HCT116 (cell line): ENCODE measurements at regions not wholly inside any gene's neighbourhood (a gene's known extent, or its start where the extent isn't known, plus 50 kb on each side); places are given as distances from the start of the nearest gene placed in this dataset.

Experiments used
- ATAC-seq: fragments of 200-7000 bp; cut with Tn5 transposase; 2 replicates; pipeline ENCODE4 v1.9.1; 2020; ENCODE audit warnings: mild to moderate bottlenecking, moderate library complexity
- BruUV-seq: library from RNA; stranded (reverse); fragments of 400-500 nt; replicated peaks from 2 replicates; lab custom pipeline; 2021; lab: Mats Ljungman, UMichigan
- CTCF ChIA-PET: fragments of 300-600 bp; sonication (Branson Sonifier 250); formaldehyde crosslinking; loops from one replicate; lab custom pipeline; 2021; ENCODE audit warnings: antibody characterized with exemption; lab: Charles Lee
- POLR2A ChIA-PET: fragments of 300-600, 350-600 bp; sonication (Branson Sonifier 250); formaldehyde crosslinking; loops from one replicate; lab custom pipeline; 2021; ENCODE audit warnings: antibody characterized with exemption; lab: Charles Lee
- RAD21 ChIA-PET, 2 experiments: fragments of 300-600 bp; sonication (Branson Sonifier 250); formaldehyde crosslinking; loops; one replicate each; lab custom pipeline; 2023; ENCODE audit warnings: low total read pairs in 2 of 2; ENCODE audit not compliant: uncharacterized antibody in 2 of 2, unreplicated experiment in 2 of 2, low non-redundant PET in 1 of 2; lab: Charles Lee
- DNase-seq: peaks from one replicate; pipeline ENCODE4 v3.0.0-alpha.2; 2010; ENCODE audit warnings: low read depth, low spot score
- H2AFZ ChIP-seq: fragments of 200-600 bp; shearing (Covaris generic), sonication (generic); 2 replicates; pipeline ENCODE4 v1.6.1; 2017; ENCODE audit warnings: low read depth, mixed run types, mixed read lengths, antibody characterized with exemption, low read length; ENCODE audit not compliant: poor library complexity, severe bottlenecking
- H3K27ac ChIP-seq: 2 replicates; pipeline ENCODE4 v1.5.1; 2012; ENCODE audit warnings: low read depth, low read length
- H3K27me3 ChIP-seq: fragments of 200-600 bp; sonication (generic); 2 replicates; pipeline ENCODE4 v1.6.1; 2016; ENCODE audit warnings: mixed run types, low read length, mixed read lengths; ENCODE audit not compliant: insufficient read depth
- H3K36me3 ChIP-seq, 2 experiments: fragments of 200-500 bp in 1 of 2; fragments of 200-600 bp in 1 of 2; sonication (Bioruptor generic) in 1 of 2; sonication (generic) in 1 of 2; 2 replicates each; pipeline versions ENCODE4 v1.5.1 to v1.6.1; 2014 to 2016; ENCODE audit warnings: low read length in 2 of 2, inconsistent platforms in 1 of 2, mixed read lengths in 1 of 2, mixed run types in 1 of 2; ENCODE audit not compliant: insufficient read depth in 2 of 2, control insufficient read depth in 1 of 2
- H3K4me1 ChIP-seq, 2 experiments: fragments of 200-600 bp in 1 of 2; sonication (generic) in 1 of 2; 2 replicates each; pipeline versions ENCODE4 v1.5.1 to v1.6.1; 2012 to 2017; ENCODE audit warnings: low read length in 2 of 2, inconsistent platforms in 1 of 2, mild to moderate bottlenecking in 1 of 2, mixed read lengths in 1 of 2, mixed run types in 1 of 2, moderate library complexity in 1 of 2; ENCODE audit not compliant: insufficient read depth in 2 of 2, control insufficient read depth in 1 of 2
- H3K4me2 ChIP-seq: fragments of 200-600 bp; sonication (generic); 2 replicates; pipeline ENCODE4 v1.6.1; 2017; ENCODE audit warnings: mixed run types, low read length, mixed read lengths
- H3K4me3 ChIP-seq, 2 experiments: fragments of 200-600 bp in 1 of 2; sonication (generic) in 1 of 2; replicated peaks in 1 of 2; 2 replicates each; pipeline ENCODE4 v1.5.1; 2011 to 2016; ENCODE audit warnings: low read length in 2 of 2, control low read depth in 1 of 2, low read depth in 1 of 2, mild to moderate bottlenecking in 1 of 2, mixed read lengths in 1 of 2, mixed run types in 1 of 2
- H3K79me2 ChIP-seq: fragments of 200-600 bp; sonication (generic); 2 replicates; pipeline ENCODE4 v1.6.1; 2017; ENCODE audit warnings: mild to moderate bottlenecking, mixed run types, low read length, moderate library complexity, mixed read lengths; ENCODE audit not compliant: insufficient read depth
- H3K9ac ChIP-seq: fragments of 200-600 bp; sonication (generic); 2 replicates; pipeline ENCODE4 v1.6.1; 2016; ENCODE audit warnings: low read length, mixed read lengths
- H3K9me2 ChIP-seq: fragments of 200-600 bp; sonication (generic), shearing (Covaris generic); 2 replicates; pipeline ENCODE4 v1.6.1; 2017; ENCODE audit warnings: mixed run types, mild to moderate bottlenecking, moderate library complexity; ENCODE audit not compliant: insufficient read depth
- H3K9me3 ChIP-seq, 2 experiments: fragments of 200-500 bp in 1 of 2; fragments of 200-600 bp in 1 of 2; sonication (Bioruptor generic) in 1 of 2; sonication (generic) in 1 of 2; 2 replicates each; pipeline ENCODE4 v1.6.1; 2014 to 2017; ENCODE audit warnings: low read length in 2 of 2, mixed read lengths in 2 of 2, inconsistent platforms in 1 of 2, low read depth in 1 of 2, mild to moderate bottlenecking in 1 of 2, mixed run types in 1 of 2, moderate library complexity in 1 of 2; ENCODE audit not compliant: control insufficient read depth in 1 of 2, insufficient read depth in 1 of 2
- H4K20me1 ChIP-seq: fragments of 200-600 bp; sonication (generic), shearing (Covaris generic); 2 replicates; pipeline ENCODE4 v1.6.1; 2017; ENCODE audit warnings: mixed run types, mild to moderate bottlenecking, moderate library complexity; ENCODE audit not compliant: insufficient read depth
- CEBPB ChIP-seq: IDR thresholded peaks from 2 replicates; pipeline ENCODE4 v1.6.1; 2012; ENCODE audit warnings: low read depth
- EGR1 ChIP-seq: IDR thresholded peaks from 2 replicates; pipeline ENCODE4 v1.6.1; 2012; ENCODE audit warnings: low read depth
- EZH2 ChIP-seq: fragments of 200-600 bp; sonication (generic); IDR thresholded peaks from 2 replicates; pipeline ENCODE4 v1.6.1; 2017; ENCODE audit warnings: antibody characterized with exemption, mixed run types
- EZH2phosphoT487 ChIP-seq: fragments of 200-600 bp; IDR thresholded peaks from 2 replicates; pipeline ENCODE4 v1.6.1; 2018; ENCODE audit warnings: antibody characterized with exemption, borderline replicate concordance
- FOSL1 ChIP-seq: IDR thresholded peaks from 2 replicates; pipeline ENCODE4 v1.6.1; 2012; ENCODE audit warnings: low read depth
- POLR2A ChIP-seq: IDR thresholded peaks from 2 replicates; pipeline ENCODE4 v1.7.0; 2011; ENCODE audit warnings: borderline replicate concordance; ENCODE audit not compliant: insufficient read depth, insufficient read length; ENCODE audit errors: extremely low read depth
- POLR2AphosphoS5 ChIP-seq: IDR thresholded peaks from 2 replicates; pipeline ENCODE4 v1.6.1; 2011; ENCODE audit warnings: mild to moderate bottlenecking, low read depth, low read length, moderate library complexity
- RAD21 ChIP-seq: IDR thresholded peaks from 2 replicates; pipeline ENCODE4 v1.6.1; 2012; ENCODE audit warnings: low read depth, mild to moderate bottlenecking
- SIN3A ChIP-seq: IDR thresholded peaks from 2 replicates; pipeline ENCODE4 v1.6.1; 2012; ENCODE audit warnings: low read depth
- SRF ChIP-seq: IDR thresholded peaks from 2 replicates; pipeline ENCODE4 v1.6.1; 2012; ENCODE audit warnings: low read depth
- intact Hi-C: fragments of 100-400 bp; cut with micrococcal nuclease; formaldehyde crosslinking; loops from 2 replicates; pipeline ENCODE4 v1.10.0; 2022
- TF ChIP-seq, protein P1 (sequence below): IDR thresholded peaks from 2 replicates; pipeline ENCODE4 v1.6.1; 2011; ENCODE audit warnings: mild to moderate bottlenecking, low read length, moderate library complexity; ENCODE audit not compliant: insufficient replicate concordance; ENCODE audit errors: extremely low read depth
- TF ChIP-seq, protein P2 (sequence below): IDR thresholded peaks from 2 replicates; pipeline ENCODE4 v1.6.1; 2012; ENCODE audit warnings: low read depth
- TF ChIP-seq, protein P3 (sequence below): IDR thresholded peaks from 2 replicates; pipeline ENCODE4 v1.6.1; 2012
- TF ChIP-seq, protein P4 (sequence below), 3 experiments: fragments of 200-600 bp in 1 of 3; sonication (generic) in 1 of 3; IDR thresholded peaks in 2 of 3; conservative IDR thresholded peaks in 1 of 3; 2 replicates each; pipeline ENCODE4 v1.5.1; 2012 to 2017; ENCODE audit warnings: low read depth in 2 of 3, low read length in 2 of 3, antibody characterized with exemption in 1 of 3, borderline replicate concordance in 1 of 3, control low read depth in 1 of 3, mild to moderate bottlenecking in 1 of 3, mixed read lengths in 1 of 3, mixed run types in 1 of 3, moderate library complexity in 1 of 3; ENCODE audit not compliant: insufficient read depth in 1 of 3
- TF ChIP-seq, protein P5 (sequence below): IDR thresholded peaks from 2 replicates; pipeline ENCODE4 v1.6.1; 2012

DNA sequence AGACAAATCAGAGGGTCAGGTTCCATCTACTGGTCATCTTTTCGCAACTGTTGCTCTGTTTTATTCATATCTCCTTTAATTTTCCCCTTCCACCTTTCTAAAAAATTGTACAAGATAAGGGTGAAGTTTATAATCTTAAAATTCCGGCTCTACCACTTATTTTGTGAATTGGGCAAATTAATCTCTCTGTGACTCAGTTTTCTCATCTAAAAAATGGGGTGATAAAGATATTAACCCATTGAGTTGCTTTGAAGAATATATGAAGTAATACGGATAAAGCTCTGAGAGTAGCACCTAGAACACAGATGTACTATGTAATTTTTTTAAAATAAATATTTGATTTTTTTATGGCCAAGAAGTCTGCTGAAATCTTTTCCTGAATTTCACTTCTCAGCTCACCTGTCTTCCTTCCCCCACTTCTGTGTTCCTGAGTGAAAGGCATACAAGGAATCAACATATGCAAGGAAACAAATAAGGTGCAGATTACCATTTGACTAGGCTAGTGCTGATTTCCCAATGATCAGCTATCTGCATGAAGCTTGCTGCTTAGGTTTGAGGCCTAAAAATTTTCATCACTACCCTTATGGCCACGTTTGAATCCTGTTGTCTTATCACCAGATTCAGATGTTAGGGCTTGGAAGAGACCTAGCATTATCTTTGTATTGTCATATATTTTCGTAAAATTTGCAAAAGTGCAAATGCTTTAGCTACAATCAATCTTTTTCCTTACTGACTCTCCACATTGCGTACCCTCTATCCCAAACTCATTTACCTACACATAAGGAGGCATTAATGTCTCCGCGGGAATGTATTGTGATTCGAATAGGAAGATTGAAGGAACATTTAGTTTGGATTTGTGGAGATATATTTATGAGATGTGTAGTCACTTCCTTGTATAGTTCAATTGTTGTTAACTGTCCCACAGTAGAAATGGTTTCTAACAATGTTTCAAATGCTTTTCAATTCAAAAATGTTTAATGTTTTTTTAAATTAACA lies 718.3 kb upstream of the PTBP2 start:
- no peak overlapping the region for H2AFZ ChIP-seq

More for the DNA sequence above, 718.3 kb upstream of the PTBP2 start:
- POLR2A ChIA-PET: no interaction called here
- TF ChIP-seq, protein P1, sequence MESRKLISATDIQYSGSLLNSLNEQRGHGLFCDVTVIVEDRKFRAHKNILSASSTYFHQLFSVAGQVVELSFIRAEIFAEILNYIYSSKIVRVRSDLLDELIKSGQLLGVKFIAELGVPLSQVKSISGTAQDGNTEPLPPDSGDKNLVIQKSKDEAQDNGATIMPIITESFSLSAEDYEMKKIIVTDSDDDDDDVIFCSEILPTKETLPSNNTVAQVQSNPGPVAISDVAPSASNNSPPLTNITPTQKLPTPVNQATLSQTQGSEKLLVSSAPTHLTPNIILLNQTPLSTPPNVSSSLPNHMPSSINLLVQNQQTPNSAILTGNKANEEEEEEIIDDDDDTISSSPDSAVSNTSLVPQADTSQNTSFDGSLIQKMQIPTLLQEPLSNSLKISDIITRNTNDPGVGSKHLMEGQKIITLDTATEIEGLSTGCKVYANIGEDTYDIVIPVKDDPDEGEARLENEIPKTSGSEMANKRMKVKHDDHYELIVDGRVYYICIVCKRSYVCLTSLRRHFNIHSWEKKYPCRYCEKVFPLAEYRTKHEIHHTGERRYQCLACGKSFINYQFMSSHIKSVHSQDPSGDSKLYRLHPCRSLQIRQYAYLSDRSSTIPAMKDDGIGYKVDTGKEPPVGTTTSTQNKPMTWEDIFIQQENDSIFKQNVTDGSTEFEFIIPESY: no peak
- no peak for TF ChIP-seq EZH2
- no peak for TF ChIP-seq EZH2phosphoT487
- TF ChIP-seq, protein P2, sequence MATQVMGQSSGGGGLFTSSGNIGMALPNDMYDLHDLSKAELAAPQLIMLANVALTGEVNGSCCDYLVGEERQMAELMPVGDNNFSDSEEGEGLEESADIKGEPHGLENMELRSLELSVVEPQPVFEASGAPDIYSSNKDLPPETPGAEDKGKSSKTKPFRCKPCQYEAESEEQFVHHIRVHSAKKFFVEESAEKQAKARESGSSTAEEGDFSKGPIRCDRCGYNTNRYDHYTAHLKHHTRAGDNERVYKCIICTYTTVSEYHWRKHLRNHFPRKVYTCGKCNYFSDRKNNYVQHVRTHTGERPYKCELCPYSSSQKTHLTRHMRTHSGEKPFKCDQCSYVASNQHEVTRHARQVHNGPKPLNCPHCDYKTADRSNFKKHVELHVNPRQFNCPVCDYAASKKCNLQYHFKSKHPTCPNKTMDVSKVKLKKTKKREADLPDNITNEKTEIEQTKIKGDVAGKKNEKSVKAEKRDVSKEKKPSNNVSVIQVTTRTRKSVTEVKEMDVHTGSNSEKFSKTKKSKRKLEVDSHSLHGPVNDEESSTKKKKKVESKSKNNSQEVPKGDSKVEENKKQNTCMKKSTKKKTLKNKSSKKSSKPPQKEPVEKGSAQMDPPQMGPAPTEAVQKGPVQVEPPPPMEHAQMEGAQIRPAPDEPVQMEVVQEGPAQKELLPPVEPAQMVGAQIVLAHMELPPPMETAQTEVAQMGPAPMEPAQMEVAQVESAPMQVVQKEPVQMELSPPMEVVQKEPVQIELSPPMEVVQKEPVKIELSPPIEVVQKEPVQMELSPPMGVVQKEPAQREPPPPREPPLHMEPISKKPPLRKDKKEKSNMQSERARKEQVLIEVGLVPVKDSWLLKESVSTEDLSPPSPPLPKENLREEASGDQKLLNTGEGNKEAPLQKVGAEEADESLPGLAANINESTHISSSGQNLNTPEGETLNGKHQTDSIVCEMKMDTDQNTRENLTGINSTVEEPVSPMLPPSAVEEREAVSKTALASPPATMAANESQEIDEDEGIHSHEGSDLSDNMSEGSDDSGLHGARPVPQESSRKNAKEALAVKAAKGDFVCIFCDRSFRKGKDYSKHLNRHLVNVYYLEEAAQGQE: no peak
- no peak for TF ChIP-seq POLR2A
- TF ChIP-seq, protein P3, sequence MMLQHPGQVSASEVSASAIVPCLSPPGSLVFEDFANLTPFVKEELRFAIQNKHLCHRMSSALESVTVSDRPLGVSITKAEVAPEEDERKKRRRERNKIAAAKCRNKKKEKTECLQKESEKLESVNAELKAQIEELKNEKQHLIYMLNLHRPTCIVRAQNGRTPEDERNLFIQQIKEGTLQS: no peak
- no peak for TF ChIP-seq CEBPB
- no peak for TF ChIP-seq FOSL1
- no peak for TF ChIP-seq EGR1
- TF ChIP-seq POLR2AphosphoS5: no peak
- TF ChIP-seq SRF: no peak
- no peak for TF ChIP-seq SIN3A
- TF ChIP-seq, protein P4, sequence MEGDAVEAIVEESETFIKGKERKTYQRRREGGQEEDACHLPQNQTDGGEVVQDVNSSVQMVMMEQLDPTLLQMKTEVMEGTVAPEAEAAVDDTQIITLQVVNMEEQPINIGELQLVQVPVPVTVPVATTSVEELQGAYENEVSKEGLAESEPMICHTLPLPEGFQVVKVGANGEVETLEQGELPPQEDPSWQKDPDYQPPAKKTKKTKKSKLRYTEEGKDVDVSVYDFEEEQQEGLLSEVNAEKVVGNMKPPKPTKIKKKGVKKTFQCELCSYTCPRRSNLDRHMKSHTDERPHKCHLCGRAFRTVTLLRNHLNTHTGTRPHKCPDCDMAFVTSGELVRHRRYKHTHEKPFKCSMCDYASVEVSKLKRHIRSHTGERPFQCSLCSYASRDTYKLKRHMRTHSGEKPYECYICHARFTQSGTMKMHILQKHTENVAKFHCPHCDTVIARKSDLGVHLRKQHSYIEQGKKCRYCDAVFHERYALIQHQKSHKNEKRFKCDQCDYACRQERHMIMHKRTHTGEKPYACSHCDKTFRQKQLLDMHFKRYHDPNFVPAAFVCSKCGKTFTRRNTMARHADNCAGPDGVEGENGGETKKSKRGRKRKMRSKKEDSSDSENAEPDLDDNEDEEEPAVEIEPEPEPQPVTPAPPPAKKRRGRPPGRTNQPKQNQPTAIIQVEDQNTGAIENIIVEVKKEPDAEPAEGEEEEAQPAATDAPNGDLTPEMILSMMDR (IDR thresholded peaks at IDR 0.05 in 2 of 3, conservative IDR thresholded peaks at IDR 0.05 in 1 of 3; ENCODE audit: borderline replicate concordance in 1 of 3, insufficient read depth in 1 of 3, low read depth in 2 of 3, low read length in 2 of 3): no peak
- TF ChIP-seq, protein P5, sequence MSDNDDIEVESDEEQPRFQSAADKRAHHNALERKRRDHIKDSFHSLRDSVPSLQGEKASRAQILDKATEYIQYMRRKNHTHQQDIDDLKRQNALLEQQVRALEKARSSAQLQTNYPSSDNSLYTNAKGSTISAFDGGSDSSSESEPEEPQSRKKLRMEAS: no peak
- TF ChIP-seq RAD21: no peak
- Histone ChIP-seq H3K4me3 (no peak overlapping the region), H3K9me2 (no peaks in the 10 kb centered on the region), H3K27ac (no peak overlapping the region), H4K20me1 (no peaks in the 10 kb centered on the region), H3K79me2 (no peaks in the 10 kb centered on the region), H3K9me3 (no peaks in the 10 kb centered on the region), H3K4me1 (no peaks in the 10 kb centered on the region), H3K27me3 (no peaks in the 10 kb centered on the region), H3K36me3 (no peaks in the 10 kb centered on the region), H3K9ac (no peak overlapping the region), H3K4me2 (no peak overlapping the region)
- RAD21 ChIA-PET: no interaction called here
- ATAC-seq (no peak), DNase-seq (no peak)
- no TSS peak for BruUV-seq
- CTCF ChIA-PET: no interaction called here
- intact Hi-C loops: no loop called here
